ENCODE measurements at regions not wholly inside any gene's neighbourhood (a gene's known extent, or its start where the extent isn't known, plus 50 kb on each side); places are given as distances from the start of the nearest gene placed in this dataset.

DNA sequence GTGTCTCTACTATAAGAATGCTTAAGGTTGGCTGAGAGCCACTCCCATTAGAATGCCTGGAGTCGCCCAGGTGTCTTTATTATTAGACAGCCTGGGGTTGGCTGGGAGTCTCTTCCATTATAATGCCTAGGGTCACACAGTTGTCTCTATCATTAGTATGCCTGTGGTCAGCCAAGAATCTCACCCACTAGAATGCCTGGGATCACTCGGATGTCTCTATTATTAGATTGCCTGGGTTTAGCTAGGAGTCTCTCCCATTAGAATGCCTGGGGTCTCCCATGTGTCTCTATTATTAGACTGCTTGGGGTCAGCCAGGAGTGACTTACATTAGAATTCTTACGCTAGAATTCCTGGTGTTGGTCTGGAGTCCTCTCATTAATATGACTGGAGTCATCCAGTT, 2255.3 kb downstream of the TP53TG3F start:
- no peaks in the 10 kb centered on the region for H3K4me1 ChIP-seq (ENCODE audit: low read depth, poor library complexity, severe bottlenecking)
- no peak overlapping the region for H3K4me2 ChIP-seq
- H3K27me3 ChIP-seq (ENCODE audit: insufficient read depth, low read depth), result no peaks in the 10 kb centered on the region
- H3K27ac ChIP-seq, result no peak overlapping the region
- no peaks in the 10 kb centered on the region for H4K20me1 ChIP-seq (ENCODE audit: insufficient read depth)
- H3K4me3 ChIP-seq (IDR thresholded peaks at IDR 0.05; ENCODE audit: insufficient read depth, low read depth, low read length), result no peak overlapping the region
- no peaks in the 10 kb centered on the region for H3K36me3 ChIP-seq (ENCODE audit: insufficient read depth)
- no peaks in the 10 kb centered on the region for H3K79me2 ChIP-seq (ENCODE audit: insufficient read depth, low read depth)
- H2AFZ ChIP-seq (ENCODE audit: low read depth), result no peak overlapping the region
- no peak overlapping the region for H3K9ac ChIP-seq
- TF ChIP-seq, protein P1, sequence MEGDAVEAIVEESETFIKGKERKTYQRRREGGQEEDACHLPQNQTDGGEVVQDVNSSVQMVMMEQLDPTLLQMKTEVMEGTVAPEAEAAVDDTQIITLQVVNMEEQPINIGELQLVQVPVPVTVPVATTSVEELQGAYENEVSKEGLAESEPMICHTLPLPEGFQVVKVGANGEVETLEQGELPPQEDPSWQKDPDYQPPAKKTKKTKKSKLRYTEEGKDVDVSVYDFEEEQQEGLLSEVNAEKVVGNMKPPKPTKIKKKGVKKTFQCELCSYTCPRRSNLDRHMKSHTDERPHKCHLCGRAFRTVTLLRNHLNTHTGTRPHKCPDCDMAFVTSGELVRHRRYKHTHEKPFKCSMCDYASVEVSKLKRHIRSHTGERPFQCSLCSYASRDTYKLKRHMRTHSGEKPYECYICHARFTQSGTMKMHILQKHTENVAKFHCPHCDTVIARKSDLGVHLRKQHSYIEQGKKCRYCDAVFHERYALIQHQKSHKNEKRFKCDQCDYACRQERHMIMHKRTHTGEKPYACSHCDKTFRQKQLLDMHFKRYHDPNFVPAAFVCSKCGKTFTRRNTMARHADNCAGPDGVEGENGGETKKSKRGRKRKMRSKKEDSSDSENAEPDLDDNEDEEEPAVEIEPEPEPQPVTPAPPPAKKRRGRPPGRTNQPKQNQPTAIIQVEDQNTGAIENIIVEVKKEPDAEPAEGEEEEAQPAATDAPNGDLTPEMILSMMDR (conservative IDR thresholded peaks at IDR 0.05; ENCODE audit: low read depth, low read length), result no peak

DNA sequence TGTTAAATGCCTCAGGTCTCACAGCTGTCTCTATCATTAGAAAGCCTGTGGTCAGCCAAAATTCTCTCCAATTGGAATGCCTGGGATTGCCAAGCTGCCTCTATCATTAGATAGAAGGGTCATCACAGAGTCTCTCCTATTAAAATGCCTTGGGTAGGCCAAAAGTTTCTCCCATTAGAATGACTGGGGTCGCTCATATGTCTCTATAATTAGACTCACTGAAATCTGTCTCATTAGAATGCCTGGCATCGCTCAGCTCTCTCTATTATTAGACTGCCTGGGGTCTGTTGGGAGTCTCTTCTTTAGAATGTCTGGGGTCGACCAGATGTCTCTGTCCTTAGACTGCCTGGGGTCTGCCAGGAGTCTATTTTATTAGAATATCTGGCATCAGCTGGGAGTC, 2265.1 kb downstream of the TP53TG3F start:
- no peak overlapping the region for H3K4me2 ChIP-seq
- TF ChIP-seq, protein P1 (conservative IDR thresholded peaks at IDR 0.05; ENCODE audit: low read depth, low read length), result no peak
- H3K4me3 ChIP-seq (IDR thresholded peaks at IDR 0.05; ENCODE audit: insufficient read depth, low read depth, low read length), result no peak overlapping the region
- H3K79me2 ChIP-seq (ENCODE audit: insufficient read depth, low read depth), result no peaks in the 10 kb centered on the region
- H3K27me3 ChIP-seq (ENCODE audit: insufficient read depth, low read depth), result no peaks in the 10 kb centered on the region
- no peaks in the 10 kb centered on the region for H3K36me3 ChIP-seq (ENCODE audit: insufficient read depth)
- H3K9ac ChIP-seq, result no peak overlapping the region
- H2AFZ ChIP-seq (ENCODE audit: low read depth), result no peak overlapping the region
- H3K27ac ChIP-seq, result no peak overlapping the region
- H3K4me1 ChIP-seq (ENCODE audit: low read depth, poor library complexity, severe bottlenecking), result no peaks in the 10 kb centered on the region
- no peaks in the 10 kb centered on the region for H4K20me1 ChIP-seq (ENCODE audit: insufficient read depth)

DNA sequence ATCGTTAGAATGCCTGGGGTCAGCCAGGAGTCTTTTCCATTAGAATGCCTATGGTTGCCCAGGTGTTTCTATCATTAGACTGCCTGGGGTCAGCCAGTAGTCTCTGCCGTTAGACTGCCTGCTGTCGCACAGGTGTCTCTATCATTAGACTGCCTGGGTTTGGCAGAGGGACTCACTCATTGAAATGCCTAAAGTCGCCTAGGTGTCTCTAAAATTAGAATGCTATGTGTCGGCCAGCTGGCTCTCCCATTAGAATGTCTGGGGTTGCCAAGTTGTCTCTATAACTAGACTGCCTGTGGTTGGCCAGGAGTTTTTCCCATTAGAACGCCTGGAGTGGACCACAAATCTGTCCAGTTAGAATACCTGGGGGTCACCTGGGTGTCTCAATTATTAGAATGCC, 2266.5 kb downstream of the TP53TG3F start:
- H3K36me3 ChIP-seq (ENCODE audit: insufficient read depth), result no peaks in the 10 kb centered on the region
- no peak overlapping the region for H3K4me2 ChIP-seq
- no peaks in the 10 kb centered on the region for H3K27me3 ChIP-seq (ENCODE audit: insufficient read depth, low read depth)
- no peak overlapping the region for H3K4me3 ChIP-seq (IDR thresholded peaks at IDR 0.05; ENCODE audit: insufficient read depth, low read depth, low read length)
- H3K4me1 ChIP-seq (ENCODE audit: low read depth, poor library complexity, severe bottlenecking), result no peaks in the 10 kb centered on the region
- no peak overlapping the region for H3K9ac ChIP-seq
- TF ChIP-seq, protein P1 (conservative IDR thresholded peaks at IDR 0.05; ENCODE audit: low read depth, low read length), result no peak
- no peak overlapping the region for H2AFZ ChIP-seq (ENCODE audit: low read depth)
- no peak overlapping the region for H3K27ac ChIP-seq
- no peaks in the 10 kb centered on the region for H4K20me1 ChIP-seq (ENCODE audit: insufficient read depth)
- no peaks in the 10 kb centered on the region for H3K79me2 ChIP-seq (ENCODE audit: insufficient read depth, low read depth)

DNA sequence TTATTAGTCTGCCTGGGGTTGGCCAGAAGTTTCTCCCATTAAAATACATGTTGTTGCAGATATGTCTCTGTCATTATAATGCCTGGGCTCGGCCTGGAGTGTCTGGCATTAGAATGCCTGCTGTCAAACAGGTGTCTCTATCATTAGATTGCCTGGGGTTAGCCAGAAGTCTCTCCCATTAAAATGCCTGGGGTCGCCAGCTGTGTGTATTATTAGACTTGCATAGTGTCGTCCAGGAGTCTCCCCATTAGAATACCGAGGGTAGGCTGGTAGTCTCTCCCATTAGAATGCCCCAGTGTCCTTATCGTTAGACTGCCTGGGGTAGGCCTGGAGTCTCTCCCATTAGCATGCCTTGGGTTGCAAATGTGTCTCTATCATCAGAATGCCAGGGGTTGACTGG, 2270.8 kb downstream of the TP53TG3F start:
- H3K36me3 ChIP-seq (ENCODE audit: insufficient read depth), result no peaks in the 10 kb centered on the region
- no peaks in the 10 kb centered on the region for H3K4me1 ChIP-seq (ENCODE audit: low read depth, poor library complexity, severe bottlenecking)
- no peak overlapping the region for H3K4me2 ChIP-seq
- H3K79me2 ChIP-seq (ENCODE audit: insufficient read depth, low read depth), result no peaks in the 10 kb centered on the region
- H3K27ac ChIP-seq, result no peak overlapping the region
- no peak overlapping the region for H3K9ac ChIP-seq
- no peak overlapping the region for H2AFZ ChIP-seq (ENCODE audit: low read depth)
- no peaks in the 10 kb centered on the region for H4K20me1 ChIP-seq (ENCODE audit: insufficient read depth)
- no peaks in the 10 kb centered on the region for H3K27me3 ChIP-seq (ENCODE audit: insufficient read depth, low read depth)
- TF ChIP-seq, protein P1 (conservative IDR thresholded peaks at IDR 0.05; ENCODE audit: low read depth, low read length), result no peak
- H3K4me3 ChIP-seq (IDR thresholded peaks at IDR 0.05; ENCODE audit: insufficient read depth, low read depth, low read length), result no peak overlapping the region

All from KMS-11 (cell line).